ENCODE measurements at regions not wholly inside any gene's neighbourhood (a gene's known extent, or its start where the extent isn't known, plus 50 kb on each side); places are given as distances from the start of the nearest gene placed in this dataset.

- no peak overlapping the region for H3K4me3 ChIP-seq (ENCODE audit: low read depth, low read length)
- TF ChIP-seq, protein P1, sequence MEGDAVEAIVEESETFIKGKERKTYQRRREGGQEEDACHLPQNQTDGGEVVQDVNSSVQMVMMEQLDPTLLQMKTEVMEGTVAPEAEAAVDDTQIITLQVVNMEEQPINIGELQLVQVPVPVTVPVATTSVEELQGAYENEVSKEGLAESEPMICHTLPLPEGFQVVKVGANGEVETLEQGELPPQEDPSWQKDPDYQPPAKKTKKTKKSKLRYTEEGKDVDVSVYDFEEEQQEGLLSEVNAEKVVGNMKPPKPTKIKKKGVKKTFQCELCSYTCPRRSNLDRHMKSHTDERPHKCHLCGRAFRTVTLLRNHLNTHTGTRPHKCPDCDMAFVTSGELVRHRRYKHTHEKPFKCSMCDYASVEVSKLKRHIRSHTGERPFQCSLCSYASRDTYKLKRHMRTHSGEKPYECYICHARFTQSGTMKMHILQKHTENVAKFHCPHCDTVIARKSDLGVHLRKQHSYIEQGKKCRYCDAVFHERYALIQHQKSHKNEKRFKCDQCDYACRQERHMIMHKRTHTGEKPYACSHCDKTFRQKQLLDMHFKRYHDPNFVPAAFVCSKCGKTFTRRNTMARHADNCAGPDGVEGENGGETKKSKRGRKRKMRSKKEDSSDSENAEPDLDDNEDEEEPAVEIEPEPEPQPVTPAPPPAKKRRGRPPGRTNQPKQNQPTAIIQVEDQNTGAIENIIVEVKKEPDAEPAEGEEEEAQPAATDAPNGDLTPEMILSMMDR (IDR thresholded peaks at IDR 0.05; ENCODE audit: insufficient read depth, low read depth, low read length), result no peak
- DNase-seq (ENCODE audit: low read depth), result no peak
Observed at GRCh38 chr12:14272956-14273912, 92.2 kb upstream of the ATF7IP start.

DNA sequence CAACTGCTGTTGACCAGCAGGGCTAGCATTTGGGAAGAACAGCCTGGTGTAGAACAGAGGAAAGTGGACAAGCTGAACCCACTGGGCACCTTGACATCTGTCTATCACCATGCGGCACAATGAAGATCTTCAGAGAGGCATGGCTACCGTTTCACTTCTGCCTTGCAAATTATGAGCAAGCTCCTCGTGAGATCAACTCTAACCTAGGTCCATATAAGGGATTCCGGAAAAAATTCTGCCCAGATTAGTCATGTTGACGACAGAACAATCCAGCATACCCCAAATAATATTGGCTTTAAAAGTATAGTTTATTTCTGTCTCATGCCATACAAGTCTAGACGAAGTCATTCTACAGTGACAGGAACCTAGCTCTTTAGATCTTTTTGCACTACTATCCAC lies 91.6 kb upstream of the ATF7IP start:
- TF ChIP-seq, protein P1 (IDR thresholded peaks at IDR 0.05; ENCODE audit: insufficient read depth, low read depth, low read length), result no peak
- DNase-seq (ENCODE audit: low read depth), result no peak

GRCh38 chr12:14275111-14275510 lies 90.4 kb upstream of the ATF7IP start:
- TF ChIP-seq, protein P1 (IDR thresholded peaks at IDR 0.05; ENCODE audit: insufficient read depth, low read depth, low read length), result no peak
- H3K4me3 ChIP-seq (ENCODE audit: low read depth, low read length), result no peak overlapping the region
- DNase-seq (ENCODE audit: low read depth), result no peak

More for the DNA sequence above, 91.6 kb upstream of the ATF7IP start:
- H3K4me3 ChIP-seq (ENCODE audit: low read depth, low read length), result no peak overlapping the region

GRCh38 chr12:14275886-14276285 lies 89.6 kb upstream of the ATF7IP start:
- no peak for DNase-seq (ENCODE audit: low read depth)
- TF ChIP-seq, protein P1 (IDR thresholded peaks at IDR 0.05; ENCODE audit: insufficient read depth, low read depth, low read length), result no peak
- no peak overlapping the region for H3K4me3 ChIP-seq (ENCODE audit: low read depth, low read length)

GRCh38 chr12:14278294-14278953 lies 87.1 kb upstream of the ATF7IP start:
- DNase-seq (ENCODE audit: low read depth), result no peak
- TF ChIP-seq, protein P1 (IDR thresholded peaks at IDR 0.05; ENCODE audit: insufficient read depth, low read depth, low read length), result no peak
- no peak overlapping the region for H3K4me3 ChIP-seq (ENCODE audit: low read depth, low read length)

DNA sequence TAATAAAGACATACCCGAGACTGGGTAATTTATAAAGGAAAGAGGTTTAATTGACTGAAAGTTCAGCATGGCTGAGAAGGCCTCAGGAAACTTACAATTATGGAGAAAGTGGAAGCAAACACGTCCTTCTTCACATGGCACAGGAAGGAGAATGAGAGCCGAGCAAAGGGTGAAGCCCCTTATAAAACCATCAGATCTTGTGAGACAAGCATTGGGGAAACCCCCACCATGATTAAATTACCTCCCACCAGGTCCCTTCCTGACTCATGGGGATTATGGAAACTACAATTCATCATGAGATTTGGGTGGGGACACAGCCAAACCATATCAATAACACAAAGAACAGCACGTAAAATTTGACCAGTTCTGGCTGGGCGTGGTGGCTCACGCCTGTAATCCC lies 85.6 kb upstream of the ATF7IP start:
- TF ChIP-seq, protein P1 (IDR thresholded peaks at IDR 0.05; ENCODE audit: insufficient read depth, low read depth, low read length), result no peak
- DNase-seq (ENCODE audit: low read depth), result no peak
- H3K4me3 ChIP-seq (ENCODE audit: low read depth, low read length), result no peak overlapping the region
